Endodermal cell (in vitro differentiated cells): ENCODE measurements at regions not wholly inside any gene's neighbourhood (a gene's known extent, or its start where the extent isn't known, plus 50 kb on each side); places are given as distances from the start of the nearest gene placed in this dataset.

Experiments used
- DNase-seq: peaks from one replicate; pipeline ENCODE4 v3.0.0-alpha.2; 2017
- H3K27ac ChIP-seq: 2 replicates; pipeline ENCODE4 v1.5.1; 2013; ENCODE audit warnings: mild to moderate bottlenecking, low read depth, low read length, moderate library complexity
- H3K27me3 ChIP-seq: 2 replicates; pipeline ENCODE4 v1.6.1; 2013; ENCODE audit warnings: mild to moderate bottlenecking, low read length, moderate library complexity; ENCODE audit not compliant: insufficient read depth, control insufficient read depth, poor library complexity, severe bottlenecking
- H3K36me3 ChIP-seq: 2 replicates; pipeline ENCODE4 v1.7.0; 2013; ENCODE audit warnings: mild to moderate bottlenecking, low read length, moderate library complexity; ENCODE audit not compliant: control insufficient read depth, insufficient read depth
- H3K4me1 ChIP-seq: one replicate; pipeline ENCODE4 v1.7.0; 2013; ENCODE audit warnings: low read length; ENCODE audit not compliant: control insufficient read depth, insufficient read depth
- H3K4me3 ChIP-seq: 2 replicates; pipeline ENCODE4 v1.5.1; 2013; ENCODE audit warnings: mild to moderate bottlenecking, low read length, moderate library complexity
- H3K9ac ChIP-seq: 2 replicates; pipeline ENCODE4 v1.6.1; 2013; ENCODE audit warnings: mild to moderate bottlenecking, low read length, moderate library complexity; ENCODE audit not compliant: poor library complexity, severe bottlenecking; ENCODE audit errors: extremely low read depth
- H3K9me3 ChIP-seq: 2 replicates; pipeline ENCODE4 v1.6.1; 2013; ENCODE audit warnings: mild to moderate bottlenecking, low read length, moderate library complexity; ENCODE audit not compliant: control insufficient read depth
- H3K27ac Mint-ChIP-seq: 2 replicates; pipeline ENCODE4 v1.8.0; 2020; ENCODE audit warnings: mixed read lengths
- H3K27me3 Mint-ChIP-seq: 2 replicates; pipeline ENCODE4 v1.8.0; 2021; ENCODE audit warnings: mild to moderate bottlenecking, mixed read lengths; ENCODE audit not compliant: insufficient read depth
- H3K36me3 Mint-ChIP-seq: 2 replicates; pipeline ENCODE4 v1.8.0; 2020; ENCODE audit warnings: low read depth, mixed read lengths
- H3K4me1 Mint-ChIP-seq: 2 replicates; pipeline ENCODE4 v1.8.0; 2020; ENCODE audit warnings: mixed read lengths
- H3K4me3 Mint-ChIP-seq: 2 replicates; pipeline ENCODE4 v1.8.0; 2020; ENCODE audit warnings: mild to moderate bottlenecking, moderate library complexity, mixed read lengths
- H3K9me3 Mint-ChIP-seq: 2 replicates; pipeline ENCODE4 v1.8.0; 2020; ENCODE audit warnings: mild to moderate bottlenecking, mixed read lengths
- CTCF ChIP-seq: fragments of 200-600 bp; sonication (generic); conservative IDR thresholded peaks from 2 replicates; pipeline ENCODE4 v1.5.0; 2021; ENCODE audit warnings: antibody characterized with exemption, mild to moderate bottlenecking
- WGBS, 2 experiments: methylation state at CpG; one replicate each; pipeline versions ENCODE4 v1.1.5 to v1.1.7; 2013; ENCODE audit warnings: missing lambda C conversion rate in 2 of 2, mixed read lengths in 1 of 2; ENCODE audit not compliant: insufficient coverage in 1 of 2, insufficient read length in 1 of 2; 5-methylcytosine and 5-hydroxymethylcytosine counted together

DNA sequence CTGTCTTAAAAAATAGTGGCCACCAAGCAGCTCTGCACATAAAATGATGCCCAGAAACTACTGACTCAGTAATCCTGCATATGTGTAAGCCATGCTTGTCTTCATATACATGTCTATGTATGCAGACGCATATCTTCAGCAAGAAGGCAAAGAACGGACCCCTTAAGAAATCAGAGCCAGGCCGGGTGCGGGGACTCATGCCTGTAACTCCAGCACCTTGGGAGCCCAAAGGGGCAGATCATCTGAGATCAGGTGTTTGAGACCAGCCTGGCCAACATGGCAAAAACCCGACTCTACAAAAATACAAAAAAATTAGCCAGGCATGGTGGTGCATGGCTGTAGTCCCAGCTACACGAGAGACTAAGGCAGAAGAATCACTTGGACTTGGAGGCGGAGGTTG, 295.0 kb downstream of the TCERG1L start:
- Histone ChIP-seq H3K36me3 (no peaks in the 10 kb centered on the region), H3K9ac (no peak overlapping the region), H3K4me1 (peaks cover 6% of the 10 kb centered on the region), H3K27me3 (no peaks in the 10 kb centered on the region), H3K4me3 (no peak overlapping the region), H3K27ac (no peak overlapping the region), H3K9me3 (no peaks in the 10 kb centered on the region)
- H3K27ac Mint-ChIP-seq = no peak overlapping the region
- H3K27me3 Mint-ChIP-seq = peaks cover 10% of the 10 kb centered on the region
- DNase-seq = peak; percentile 22
- H3K4me1 Mint-ChIP-seq = peaks cover 19% of the 10 kb centered on the region
- H3K9me3 Mint-ChIP-seq = no peaks in the 10 kb centered on the region
- TF ChIP-seq CTCF = no peak
- no peak overlapping the region for H3K4me3 Mint-ChIP-seq
- no peaks in the 10 kb centered on the region for H3K36me3 Mint-ChIP-seq
- 88 to 97% methylated on average over 5 to 7 of the region's 7 CpGs for WGBS, 2 experiments

- no peak overlapping the region for H3K9ac ChIP-seq
- peak; percentile 42 for DNase-seq
- no peak overlapping the region for H3K4me3 ChIP-seq
- Mint-ChIP-seq H3K4me3 (no peak overlapping the region), H3K27me3 (peaks cover 13% of the 10 kb centered on the region), H3K9me3 (no peaks in the 10 kb centered on the region), H3K4me1 (peaks cover 21% of the 10 kb centered on the region), H3K36me3 (no peaks in the 10 kb centered on the region), H3K27ac (peak overlapping the region; percentile 18)
- no peak for TF ChIP-seq CTCF
- no peaks in the 10 kb centered on the region for H3K9me3 ChIP-seq
- H3K36me3 ChIP-seq = no peaks in the 10 kb centered on the region
- H3K4me1 ChIP-seq = peaks cover 6% of the 10 kb centered on the region
- 98% methylated on average over 4 to 9 of the region's 9 CpGs for WGBS, 2 experiments
- no peaks in the 10 kb centered on the region for H3K27me3 ChIP-seq
- H3K27ac ChIP-seq = no peak overlapping the region
Measured at GRCh38 chr10:131017566-131018285, 293.8 kb downstream of the TCERG1L start.

DNA sequence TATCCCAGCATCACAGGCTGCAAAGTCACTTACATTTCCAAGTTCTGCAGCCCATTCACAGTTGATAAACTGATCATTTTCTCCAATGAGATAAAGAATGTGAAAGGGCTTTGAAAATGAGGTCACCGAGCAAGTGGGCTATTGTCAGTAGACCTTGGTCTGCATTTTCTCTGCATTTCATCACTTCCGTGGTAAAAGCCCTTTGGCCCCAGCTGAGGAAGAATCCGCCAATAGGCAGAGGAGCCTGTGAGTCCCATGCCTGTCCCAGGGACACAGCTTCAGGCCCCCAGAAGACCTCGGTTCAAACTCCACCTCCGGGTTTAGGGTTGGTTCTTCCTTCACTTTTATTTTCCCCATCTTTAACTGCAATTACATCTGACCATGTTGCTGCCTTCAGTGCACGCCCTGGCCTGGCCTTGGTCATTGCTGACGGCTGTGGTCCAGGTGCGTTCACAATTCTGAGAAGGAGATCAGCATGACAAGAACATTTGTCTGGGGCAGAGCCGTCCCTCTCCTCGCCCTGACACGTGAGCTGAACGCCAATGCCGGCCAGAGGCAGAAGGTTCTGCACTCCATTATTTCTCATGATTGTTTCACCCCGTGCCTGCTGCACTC, 292.5 kb downstream of the TCERG1L start:
- WGBS, 2 experiments = 75 to 82% methylated on average over 13 to 14 of the region's 14 CpGs
- H3K27ac ChIP-seq = no peak overlapping the region
- Mint-ChIP-seq H3K27ac (peak overlapping the region; percentile 83), H3K4me3 (no peak overlapping the region), H3K4me1 (peaks cover 23% of the 10 kb centered on the region), H3K9me3 (no peaks in the 10 kb centered on the region), H3K36me3 (no peaks in the 10 kb centered on the region), H3K27me3 (peaks cover 15% of the 10 kb centered on the region)
- H3K9ac ChIP-seq = no peak overlapping the region
- no peaks in the 10 kb centered on the region for H3K9me3 ChIP-seq
- H3K27me3 ChIP-seq = no peaks in the 10 kb centered on the region
- peaks cover 6% of the 10 kb centered on the region for H3K4me1 ChIP-seq
- H3K4me3 ChIP-seq = no peak overlapping the region
- TF ChIP-seq CTCF = no peak
- H3K36me3 ChIP-seq = no peaks in the 10 kb centered on the region
- peak; percentile 76 for DNase-seq
